ENCODE measurements at regions not wholly inside any gene's neighbourhood (a gene's known extent, or its start where the extent isn't known, plus 50 kb on each side); places are given as distances from the start of the nearest gene placed in this dataset.

- Histone ChIP-seq H3K27me3 (ENCODE audit: control insufficient read depth in 2 of 2, insufficient read depth in 2 of 2, low read length in 2 of 2) (no peaks in the 10 kb centered on the region), H3K4me2 (replicated peaks; ENCODE audit: extremely low read depth, low read length, poor library complexity, severe bottlenecking) (no peak overlapping the region), H3K4me3 (replicated peaks in 1 of 3; ENCODE audit: low read depth in 2 of 3, low read length in 3 of 3) (no peak overlapping the region), H3K9ac (ENCODE audit: insufficient read depth, low read length, poor library complexity, severe bottlenecking) (no peak overlapping the region), H3K4me1 (ENCODE audit: control insufficient read depth in 1 of 2, insufficient read depth in 2 of 2, low read length in 2 of 2) (no peaks in the 10 kb centered on the region), H3K27ac (ENCODE audit: low read depth in 1 of 2, low read length in 2 of 2) (no peak overlapping the region), H3K79me2 (ENCODE audit: insufficient read depth, low read length) (no peaks in the 10 kb centered on the region), H3K9me3 (replicated peaks in 1 of 2; ENCODE audit: control insufficient read depth in 1 of 2, insufficient read depth in 1 of 2, low read length in 2 of 2) (no peaks in the 10 kb centered on the region), H3K36me3 (replicated peaks in 1 of 2; ENCODE audit: control insufficient read depth in 1 of 2, insufficient read depth in 2 of 2, low read length in 2 of 2) (no peaks in the 10 kb centered on the region), H4K20me1 (ENCODE audit: insufficient read depth, low read length) (no peaks in the 10 kb centered on the region), H2AFZ (ENCODE audit: insufficient read depth, low read depth, low read length, poor library complexity, severe bottlenecking) (no peak overlapping the region)
- peaks cover 0 to 2% (median 0%) of the 10 kb centered on the region in 7 donors for H3K9me3 Mint-ChIP-seq
- no peak overlapping the region for H3K4me3 Mint-ChIP-seq
- H3K27me3 Mint-ChIP-seq (ENCODE audit: low read depth in 3 of 3) = peaks cover 0 to 3% (median 2%) of the 10 kb centered on the region in 3 donors
- no peak overlapping the region for H3K27ac Mint-ChIP-seq
- intact Hi-C loops (cut with micrococcal nuclease) = no loop called here
- H3K4me1 Mint-ChIP-seq = no peaks in the 10 kb centered on the region
- no peak for TF ChIP-seq CTCF (IDR thresholded peaks at IDR 0.05)
- H3K36me3 Mint-ChIP-seq = no peaks in the 10 kb centered on the region
- DNase-seq = no peak
- WGBS (ENCODE audit: insufficient coverage) = 100% methylated on average over 1 of the region's 1 CpG
These were observed 218.8 kb upstream of the MAP3K7 start for GRCh38 chr6:90805619-90806155.

- Mint-ChIP-seq H3K4me3 (no peak overlapping the region), H3K36me3 (no peaks in the 10 kb centered on the region), H3K27me3 (ENCODE audit: low read depth in 3 of 3) (peaks cover 0 to 3% (median 2%) of the 10 kb centered on the region in 3 donors), H3K9me3 (peaks cover 0 to 2% (median 0%) of the 10 kb centered on the region in 7 donors), H3K27ac (no peak overlapping the region), H3K4me1 (no peaks in the 10 kb centered on the region)
- no peak overlapping the region for H3K4me3 ChIP-seq (replicated peaks in 1 of 3; ENCODE audit: low read depth in 2 of 3, low read length in 3 of 3)
- H3K79me2 ChIP-seq (ENCODE audit: insufficient read depth, low read length) = no peaks in the 10 kb centered on the region
- no peak overlapping the region for H3K9ac ChIP-seq (ENCODE audit: insufficient read depth, low read length, poor library complexity, severe bottlenecking)
- no peaks in the 10 kb centered on the region for H3K27me3 ChIP-seq (ENCODE audit: control insufficient read depth in 2 of 2, insufficient read depth in 2 of 2, low read length in 2 of 2)
- no peaks in the 10 kb centered on the region for H3K4me1 ChIP-seq (ENCODE audit: control insufficient read depth in 1 of 2, insufficient read depth in 2 of 2, low read length in 2 of 2)
- DNase-seq = no peak
- no peaks in the 10 kb centered on the region for H4K20me1 ChIP-seq (ENCODE audit: insufficient read depth, low read length)
- no peak overlapping the region for H2AFZ ChIP-seq (ENCODE audit: insufficient read depth, low read depth, low read length, poor library complexity, severe bottlenecking)
- H3K9me3 ChIP-seq (replicated peaks in 1 of 2; ENCODE audit: control insufficient read depth in 1 of 2, insufficient read depth in 1 of 2, low read length in 2 of 2) = no peaks in the 10 kb centered on the region
- whole genome bisulfite sequencing (ENCODE audit: insufficient coverage) = 100% methylated on average over 1 of the region's 2 CpGs
- no peaks in the 10 kb centered on the region for H3K36me3 ChIP-seq (replicated peaks in 1 of 2; ENCODE audit: control insufficient read depth in 1 of 2, insufficient read depth in 2 of 2, low read length in 2 of 2)
- no peak for TF ChIP-seq CTCF (IDR thresholded peaks at IDR 0.05)
- no peak overlapping the region for H3K27ac ChIP-seq (ENCODE audit: low read depth in 1 of 2, low read length in 2 of 2)
- intact Hi-C loops (cut with micrococcal nuclease) = no loop called here
- no peak overlapping the region for H3K4me2 ChIP-seq (replicated peaks; ENCODE audit: extremely low read depth, low read length, poor library complexity, severe bottlenecking)
These were observed 217.1 kb upstream of the MAP3K7 start for GRCh38 chr6:90803956-90804355.
